PC-3 (cell line): ENCODE measurements at regions not wholly inside any gene's neighbourhood (a gene's known extent, or its start where the extent isn't known, plus 50 kb on each side); places are given as distances from the start of the nearest gene placed in this dataset.

Source experiments
- ATAC-seq: fragments of 200-7000 bp; cut with Tn5 transposase; 2 replicates; pipeline ENCODE4 v1.9.1; 2020; ENCODE audit warnings: mild to moderate bottlenecking, moderate library complexity
- BruUV-seq: library from RNA; stranded (reverse); fragments of 400-500 nt; replicated peaks from 2 replicates; lab custom pipeline; 2021; lab: Mats Ljungman, UMichigan
- CTCF ChIA-PET: fragments of 300-600 bp; sonication (Branson Sonifier 250); formaldehyde crosslinking; loops from one replicate; lab custom pipeline; 2022; ENCODE audit warnings: antibody characterized with exemption; lab: Charles Lee
- POLR2A ChIA-PET: fragments of 300-600 bp; sonication (Branson Sonifier 250); formaldehyde crosslinking; loops from one replicate; lab custom pipeline; 2022; ENCODE audit warnings: antibody characterized with exemption; ENCODE audit not compliant: unreplicated experiment; lab: Charles Lee
- DNase-seq: peaks from one replicate; pipeline ENCODE4 v3.0.0-alpha.2; 2015
- H2AFZ ChIP-seq: fragments of 300-600 bp; sonication (generic); 2 replicates; pipeline ENCODE4 v1.6.0; 2016; ENCODE audit warnings: antibody characterized with exemption, low read length
- H3F3A ChIP-seq: fragments of 300-600 bp; sonication (generic); one replicate; pipeline ENCODE4 v1.6.0; 2017; ENCODE audit warnings: antibody characterized with exemption, low read length, control low read depth, mild to moderate bottlenecking; ENCODE audit not compliant: unreplicated experiment
- H3K27ac ChIP-seq: fragments of 300-600 bp; sonication (generic); 2 replicates; pipeline ENCODE4 v1.5.1; 2016; ENCODE audit warnings: mild to moderate bottlenecking, low read length
- H3K27me3 ChIP-seq: fragments of 300-600 bp; sonication (generic); 2 replicates; pipeline ENCODE4 v1.6.1; 2016; ENCODE audit warnings: low read length, mixed read lengths
- H3K36me3 ChIP-seq: fragments of 300-600 bp; sonication (generic); 2 replicates; pipeline ENCODE4 v1.6.1; 2016; ENCODE audit warnings: low read depth, mixed run types, low read length, mixed read lengths
- H3K4me1 ChIP-seq: fragments of 300-600 bp; sonication (generic); 2 replicates; pipeline ENCODE4 v1.5.1; 2016; ENCODE audit warnings: low read length; ENCODE audit not compliant: insufficient read depth
- H3K4me2 ChIP-seq: fragments of 300-600 bp; sonication (generic); 2 replicates; pipeline ENCODE4 v1.6.0; 2016; ENCODE audit warnings: low read length
- H3K4me3 ChIP-seq: fragments of 300-600 bp; sonication (generic); 2 replicates; pipeline ENCODE4 v1.5.1; 2016; ENCODE audit warnings: mild to moderate bottlenecking, low read length, mixed read lengths
- H3K79me2 ChIP-seq: fragments of 300-600 bp; sonication (generic); 2 replicates; pipeline ENCODE4 v1.6.1; 2017; ENCODE audit warnings: low read length, mixed read lengths
- H3K9ac ChIP-seq: fragments of 300-600 bp; sonication (generic); 2 replicates; pipeline ENCODE4 v1.6.0; 2016; ENCODE audit warnings: mild to moderate bottlenecking, low read length
- H3K9me2 ChIP-seq: fragments of 300-600 bp; sonication (generic); replicated peaks from 2 replicates; pipeline ENCODE4 v1.6.1; 2016; ENCODE audit warnings: mixed run types, low read length, mixed read lengths
- H3K9me3 ChIP-seq: fragments of 300-600 bp; sonication (generic); 2 replicates; pipeline ENCODE4 v1.6.1; 2016; ENCODE audit warnings: low read length, mixed read lengths
- H4K20me1 ChIP-seq: fragments of 300-600 bp; sonication (generic); 2 replicates; pipeline ENCODE4 v1.6.1; 2016; ENCODE audit warnings: low read length, mixed read lengths
- CTCF ChIP-seq: fragments of 300-600 bp; sonication (generic); conservative IDR thresholded peaks from 2 replicates; pipeline ENCODE4 v1.5.1; 2017; ENCODE audit warnings: antibody characterized with exemption, low read depth, mild to moderate bottlenecking, low read length
- EZH2 ChIP-seq: fragments of 300-600 bp; sonication (generic); IDR thresholded peaks from one replicate; pipeline ENCODE4 v1.6.1; 2017; ENCODE audit warnings: antibody characterized with exemption, mild to moderate bottlenecking, low read length; ENCODE audit not compliant: unreplicated experiment
- EZH2phosphoT487 ChIP-seq: fragments of 300-600 bp; sonication (generic); IDR thresholded peaks from 2 replicates; pipeline ENCODE4 v1.6.1; 2018; ENCODE audit warnings: mild to moderate bottlenecking, antibody characterized with exemption, low read length, borderline replicate concordance
- intact Hi-C: fragments of 100-400 bp; cut with micrococcal nuclease; formaldehyde crosslinking; loops from 2 replicates; pipeline ENCODE4 v1.9.0; 2023

GRCh38 chr10:35731828-35732227 lies 89.7 kb upstream of the FZD8 start:
- H3K9ac ChIP-seq: no peak overlapping the region
- H3K27me3 ChIP-seq: no peaks in the 10 kb centered on the region
- H3K4me3 ChIP-seq: no peak overlapping the region
- BruUV-seq: no TSS peak
- H3K79me2 ChIP-seq: no peaks in the 10 kb centered on the region
- DNase-seq: no peak
- TF ChIP-seq CTCF (no peak), EZH2phosphoT487 (no peak), EZH2 (no peak)
- no peaks in the 10 kb centered on the region for H3F3A ChIP-seq
- ChIA-PET POLR2A (no interaction called here), CTCF (interaction anchor here (0.6 kb wide), 1 partner anchor 9 kb away, joined by 5 read pairs; no protein-coding TSS in a partner anchor)
- H2AFZ ChIP-seq: no peak overlapping the region
- intact Hi-C loops: no loop called here
- H3K36me3 ChIP-seq: no peaks in the 10 kb centered on the region
- no peak overlapping the region for H3K4me2 ChIP-seq
- H3K4me1 ChIP-seq: no peaks in the 10 kb centered on the region
- no peak; the same call in 1 of the 2 replicates for ATAC-seq
- H3K9me3 ChIP-seq: no peaks in the 10 kb centered on the region
- H3K27ac ChIP-seq: no peak overlapping the region
- no peaks in the 10 kb centered on the region for H3K9me2 ChIP-seq
- no peaks in the 10 kb centered on the region for H4K20me1 ChIP-seq

- no peak overlapping the region for H3K9ac ChIP-seq
- no TSS peak for BruUV-seq
- no peak overlapping the region for H3K27ac ChIP-seq
- no peaks in the 10 kb centered on the region for H3K9me2 ChIP-seq
- H3K36me3 ChIP-seq: no peaks in the 10 kb centered on the region
- no peak for ATAC-seq
- ChIA-PET POLR2A (no interaction called here), CTCF (interaction anchor here (0.5 kb wide), 1 partner anchor 489 kb away, joined by 4 read pairs; no protein-coding TSS in a partner anchor)
- H3K4me1 ChIP-seq: no peaks in the 10 kb centered on the region
- no peak overlapping the region for H2AFZ ChIP-seq
- H3K9me3 ChIP-seq: no peaks in the 10 kb centered on the region
- H3K4me2 ChIP-seq: no peak overlapping the region
- intact Hi-C loops: no loop called here
- no peak for TF ChIP-seq CTCF
- TF ChIP-seq EZH2phosphoT487: no peak
- TF ChIP-seq EZH2: no peak
- no peaks in the 10 kb centered on the region for H4K20me1 ChIP-seq
- no peak overlapping the region for H3K4me3 ChIP-seq
- H3F3A ChIP-seq: no peaks in the 10 kb centered on the region
- no peaks in the 10 kb centered on the region for H3K27me3 ChIP-seq
- no peaks in the 10 kb centered on the region for H3K79me2 ChIP-seq
- DNase-seq: no peak
Measured at GRCh38 chr10:35728341-35728740, 86.2 kb upstream of the FZD8 start.

GRCh38 chr10:35726846-35727245 lies 84.8 kb upstream of the FZD8 start:
- Histone ChIP-seq H3K27ac (no peak overlapping the region), H3K79me2 (no peaks in the 10 kb centered on the region), H3K36me3 (no peaks in the 10 kb centered on the region), H3K27me3 (0 out of 2 replicates have a peak, but pooled peaks cover 4% of the 10 kb centered on the region), H3K4me1 (no peaks in the 10 kb centered on the region), H3K4me2 (no peak overlapping the region), H3K4me3 (no peak overlapping the region), H4K20me1 (no peaks in the 10 kb centered on the region), H3K9me3 (no peaks in the 10 kb centered on the region), H3F3A (no peaks in the 10 kb centered on the region), H3K9ac (no peak overlapping the region), H3K9me2 (no peaks in the 10 kb centered on the region), H2AFZ (no peak overlapping the region)
- no TSS peak for BruUV-seq
- ATAC-seq: no peak
- intact Hi-C loops: no loop called here
- ChIA-PET CTCF (no interaction called here), POLR2A (no interaction called here)
- no peak for DNase-seq
- TF ChIP-seq CTCF (no peak), EZH2phosphoT487 (no peak), EZH2 (no peak)
